GM23338 (cell line): ENCODE measurements at regions not wholly inside any gene's neighbourhood (a gene's known extent, or its start where the extent isn't known, plus 50 kb on each side); places are given as distances from the start of the nearest gene placed in this dataset.

Source experiments
- ATAC-seq: fragments of 200-7000 bp; cut with Tn5 transposase; 3 replicates; pipeline ENCODE4 v1.9.1; 2020
- DNase-seq: peaks from one replicate; pipeline ENCODE4 v3.0.0-alpha.2; 2015; ENCODE audit warnings: low spot score
- H2AFZ ChIP-seq: fragments of 200-600 bp; sonication (generic); 2 replicates; pipeline ENCODE4 v1.8.0; 2016; ENCODE audit warnings: antibody characterized with exemption, mild to moderate bottlenecking, moderate library complexity
- H3F3A ChIP-seq: fragments of 200-600 bp; sonication (generic); replicated peaks from 2 replicates; pipeline ENCODE4 v1.8.0; 2017; ENCODE audit warnings: antibody characterized with exemption, mixed run types, low read depth
- H3K27ac ChIP-seq: fragments of 200-600 bp; sonication (generic); 2 replicates; pipeline ENCODE4 v1.6.1; 2016; ENCODE audit warnings: low read depth
- H3K27me3 ChIP-seq: fragments of 200-600 bp; sonication (generic); 2 replicates; pipeline ENCODE4 v1.8.0; 2016; ENCODE audit warnings: mild to moderate bottlenecking, mixed run types, moderate library complexity; ENCODE audit not compliant: insufficient read depth
- H3K36me3 ChIP-seq: fragments of 200-600 bp; sonication (generic); 2 replicates; pipeline ENCODE4 v1.8.0; 2016; ENCODE audit warnings: mild to moderate bottlenecking; ENCODE audit not compliant: insufficient read depth
- H3K4me1 ChIP-seq: fragments of 200-600 bp; sonication (generic); 2 replicates; pipeline ENCODE4 v1.8.0; 2016; ENCODE audit warnings: mild to moderate bottlenecking, moderate library complexity; ENCODE audit not compliant: insufficient read depth
- H3K4me2 ChIP-seq: fragments of 200-600 bp; sonication (generic); 2 replicates; pipeline ENCODE4 v1.7.1; 2017; ENCODE audit warnings: mixed run types
- H3K4me3 ChIP-seq: fragments of 200-600 bp; sonication (generic); 2 replicates; pipeline ENCODE4 v1.6.1; 2016; ENCODE audit warnings: mixed run types
- H3K79me2 ChIP-seq: fragments of 200-600 bp; sonication (generic); replicated peaks from 2 replicates; pipeline ENCODE4 v1.8.0; 2017; ENCODE audit warnings: mild to moderate bottlenecking; ENCODE audit not compliant: insufficient read depth
- H3K9me2 ChIP-seq: fragments of 200-600 bp; sonication (generic); 2 replicates; pipeline ENCODE4 v1.8.0; 2017; ENCODE audit not compliant: insufficient read depth
- H4K20me1 ChIP-seq: fragments of 200-600 bp; sonication (generic); replicated peaks from 2 replicates; pipeline ENCODE4 v1.8.0; 2017; ENCODE audit warnings: mild to moderate bottlenecking; ENCODE audit not compliant: insufficient read depth
- H3K27ac Mint-ChIP-seq: 2 replicates; pipeline ENCODE4 v1.8.0; 2020; ENCODE audit warnings: inconsistent platforms, mild to moderate bottlenecking, moderate library complexity, mixed read lengths
- H3K27me3 Mint-ChIP-seq: 3 replicates; pipeline ENCODE4 v1.8.0; 2022; ENCODE audit warnings: low read depth, mild to moderate bottlenecking, moderate library complexity, mixed read lengths, inconsistent platforms; ENCODE audit not compliant: insufficient read depth, poor library complexity
- H3K36me3 Mint-ChIP-seq: 3 replicates; pipeline ENCODE4 v1.8.0; 2021; ENCODE audit warnings: low read depth, mild to moderate bottlenecking, inconsistent platforms, moderate library complexity, mixed read lengths
- H3K4me1 Mint-ChIP-seq: 3 replicates; pipeline ENCODE4 v1.8.0; 2020; ENCODE audit warnings: mild to moderate bottlenecking, inconsistent platforms, mixed read lengths
- H3K4me3 Mint-ChIP-seq: 3 replicates; pipeline ENCODE4 v1.8.0; 2021; ENCODE audit warnings: moderate library complexity, mild to moderate bottlenecking, inconsistent platforms, mixed read lengths
- H3K9me3 Mint-ChIP-seq: 3 replicates; pipeline ENCODE4 v1.8.0; 2020; ENCODE audit warnings: moderate library complexity, mild to moderate bottlenecking, inconsistent platforms, mixed read lengths
- CREB1 ChIP-seq: fragments of 250-450 bp; sonication (Bioruptor Pico); IDR thresholded peaks from 2 replicates; pipeline ENCODE4 v1.5.0; 2020; ENCODE audit warnings: low read depth, mild to moderate bottlenecking, moderate library complexity
- ETS1 ChIP-seq: IDR thresholded peaks from 2 replicates; pipeline ENCODE4 v1.6.1; 2016; ENCODE audit warnings: antibody characterized with exemption
- EZH2 ChIP-seq: fragments of 200-600 bp; sonication (generic); IDR thresholded peaks from one replicate; pipeline ENCODE4 v1.8.0; 2017; ENCODE audit warnings: antibody characterized with exemption, mild to moderate bottlenecking, low read depth; ENCODE audit not compliant: unreplicated experiment
- EZH2phosphoT487 ChIP-seq: fragments of 200-600 bp; sonication (generic); IDR thresholded peaks from one replicate; pipeline ENCODE4 v1.8.1; 2018; ENCODE audit warnings: antibody characterized with exemption; ENCODE audit not compliant: unreplicated experiment
- JUNB ChIP-seq: IDR thresholded peaks from one replicate; pipeline ENCODE4 v1.6.1; 2016; ENCODE audit warnings: antibody characterized with exemption; ENCODE audit not compliant: unreplicated experiment
- NANOG ChIP-seq: IDR thresholded peaks from 2 replicates; pipeline ENCODE4 v1.6.1; 2016; ENCODE audit warnings: antibody characterized with exemption, borderline replicate concordance
- POLR2AphosphoS5 ChIP-seq: IDR thresholded peaks from 2 replicates; pipeline ENCODE4 v1.6.1; 2016; ENCODE audit warnings: antibody characterized with exemption, low read depth
- STAT1 ChIP-seq: IDR thresholded peaks from one replicate; pipeline ENCODE4 v1.6.1; 2016; ENCODE audit warnings: antibody characterized with exemption; ENCODE audit not compliant: unreplicated experiment
- ZNF114 ChIP-seq: fragments of 250-450 bp; sonication (Bioruptor Pico); IDR thresholded peaks from 2 replicates; pipeline ENCODE4 v1.5.0; 2020; ENCODE audit warnings: mild to moderate bottlenecking, moderate library complexity
- ZNF331 ChIP-seq: fragments of 250-450 bp; sonication (Bioruptor Pico); IDR thresholded peaks from 2 replicates; pipeline ENCODE4 v1.5.0; 2020; ENCODE audit warnings: low read depth, mild to moderate bottlenecking, moderate library complexity
- TF ChIP-seq, protein P1 (sequence below), 2 experiments: fragments of 200-600 bp in 1 of 2; sonication (generic) in 1 of 2; conservative IDR thresholded peaks; 2 replicates each; pipeline versions ENCODE4 v1.5.1 to v1.6.1; 2016 to 2017; ENCODE audit warnings: antibody characterized with exemption in 2 of 2, low read depth in 2 of 2, mild to moderate bottlenecking in 2 of 2, moderate library complexity in 1 of 2
- TF ChIP-seq, protein P2 (sequence below): fragments of 250-450 bp; sonication (Bioruptor Pico); IDR thresholded peaks from 2 replicates; pipeline ENCODE4 v1.5.0; 2020; ENCODE audit warnings: mild to moderate bottlenecking, moderate library complexity
- TF ChIP-seq, protein P3 (sequence below): IDR thresholded peaks from one replicate; pipeline ENCODE4 v1.6.1; 2018; ENCODE audit warnings: antibody characterized with exemption; ENCODE audit not compliant: unreplicated experiment

GRCh38 chr6:40020166-40020565 lies 85.9 kb upstream of the MOCS1 start:
- Histone ChIP-seq H3K27me3 (no peaks in the 10 kb centered on the region), H2AFZ (no peak overlapping the region), H3K4me2 (no peak overlapping the region), H3K27ac (no peak overlapping the region), H3F3A (no peaks in the 10 kb centered on the region), H3K4me3 (no peak overlapping the region), H3K4me1 (no peaks in the 10 kb centered on the region), H4K20me1 (no peaks in the 10 kb centered on the region), H3K79me2 (no peaks in the 10 kb centered on the region), H3K9me2 (peaks cover 13% of the 10 kb centered on the region; the same call in 1 of the 2 replicates), H3K36me3 (no peaks in the 10 kb centered on the region)
- Mint-ChIP-seq H3K36me3 (no peaks in the 10 kb centered on the region), H3K27ac (no peak overlapping the region), H3K27me3 (peaks cover 4% of the 10 kb centered on the region), H3K4me3 (no peak overlapping the region), H3K9me3 (peaks cover 5% of the 10 kb centered on the region; the same call in 2 of the 3 replicates), H3K4me1 (0 out of 3 replicates have a peak, but pooled peaks cover 3% of the 10 kb centered on the region)
- TF ChIP-seq ETS1 = no peak
- TF ChIP-seq JUNB = no peak
- TF ChIP-seq, protein P1, sequence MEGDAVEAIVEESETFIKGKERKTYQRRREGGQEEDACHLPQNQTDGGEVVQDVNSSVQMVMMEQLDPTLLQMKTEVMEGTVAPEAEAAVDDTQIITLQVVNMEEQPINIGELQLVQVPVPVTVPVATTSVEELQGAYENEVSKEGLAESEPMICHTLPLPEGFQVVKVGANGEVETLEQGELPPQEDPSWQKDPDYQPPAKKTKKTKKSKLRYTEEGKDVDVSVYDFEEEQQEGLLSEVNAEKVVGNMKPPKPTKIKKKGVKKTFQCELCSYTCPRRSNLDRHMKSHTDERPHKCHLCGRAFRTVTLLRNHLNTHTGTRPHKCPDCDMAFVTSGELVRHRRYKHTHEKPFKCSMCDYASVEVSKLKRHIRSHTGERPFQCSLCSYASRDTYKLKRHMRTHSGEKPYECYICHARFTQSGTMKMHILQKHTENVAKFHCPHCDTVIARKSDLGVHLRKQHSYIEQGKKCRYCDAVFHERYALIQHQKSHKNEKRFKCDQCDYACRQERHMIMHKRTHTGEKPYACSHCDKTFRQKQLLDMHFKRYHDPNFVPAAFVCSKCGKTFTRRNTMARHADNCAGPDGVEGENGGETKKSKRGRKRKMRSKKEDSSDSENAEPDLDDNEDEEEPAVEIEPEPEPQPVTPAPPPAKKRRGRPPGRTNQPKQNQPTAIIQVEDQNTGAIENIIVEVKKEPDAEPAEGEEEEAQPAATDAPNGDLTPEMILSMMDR (conservative IDR thresholded peaks at IDR 0.05; ENCODE audit: low read depth in 2 of 2) = no peak
- no peak for TF ChIP-seq ZNF114 (CRISPR knock-in tag)
- TF ChIP-seq, protein P2, sequence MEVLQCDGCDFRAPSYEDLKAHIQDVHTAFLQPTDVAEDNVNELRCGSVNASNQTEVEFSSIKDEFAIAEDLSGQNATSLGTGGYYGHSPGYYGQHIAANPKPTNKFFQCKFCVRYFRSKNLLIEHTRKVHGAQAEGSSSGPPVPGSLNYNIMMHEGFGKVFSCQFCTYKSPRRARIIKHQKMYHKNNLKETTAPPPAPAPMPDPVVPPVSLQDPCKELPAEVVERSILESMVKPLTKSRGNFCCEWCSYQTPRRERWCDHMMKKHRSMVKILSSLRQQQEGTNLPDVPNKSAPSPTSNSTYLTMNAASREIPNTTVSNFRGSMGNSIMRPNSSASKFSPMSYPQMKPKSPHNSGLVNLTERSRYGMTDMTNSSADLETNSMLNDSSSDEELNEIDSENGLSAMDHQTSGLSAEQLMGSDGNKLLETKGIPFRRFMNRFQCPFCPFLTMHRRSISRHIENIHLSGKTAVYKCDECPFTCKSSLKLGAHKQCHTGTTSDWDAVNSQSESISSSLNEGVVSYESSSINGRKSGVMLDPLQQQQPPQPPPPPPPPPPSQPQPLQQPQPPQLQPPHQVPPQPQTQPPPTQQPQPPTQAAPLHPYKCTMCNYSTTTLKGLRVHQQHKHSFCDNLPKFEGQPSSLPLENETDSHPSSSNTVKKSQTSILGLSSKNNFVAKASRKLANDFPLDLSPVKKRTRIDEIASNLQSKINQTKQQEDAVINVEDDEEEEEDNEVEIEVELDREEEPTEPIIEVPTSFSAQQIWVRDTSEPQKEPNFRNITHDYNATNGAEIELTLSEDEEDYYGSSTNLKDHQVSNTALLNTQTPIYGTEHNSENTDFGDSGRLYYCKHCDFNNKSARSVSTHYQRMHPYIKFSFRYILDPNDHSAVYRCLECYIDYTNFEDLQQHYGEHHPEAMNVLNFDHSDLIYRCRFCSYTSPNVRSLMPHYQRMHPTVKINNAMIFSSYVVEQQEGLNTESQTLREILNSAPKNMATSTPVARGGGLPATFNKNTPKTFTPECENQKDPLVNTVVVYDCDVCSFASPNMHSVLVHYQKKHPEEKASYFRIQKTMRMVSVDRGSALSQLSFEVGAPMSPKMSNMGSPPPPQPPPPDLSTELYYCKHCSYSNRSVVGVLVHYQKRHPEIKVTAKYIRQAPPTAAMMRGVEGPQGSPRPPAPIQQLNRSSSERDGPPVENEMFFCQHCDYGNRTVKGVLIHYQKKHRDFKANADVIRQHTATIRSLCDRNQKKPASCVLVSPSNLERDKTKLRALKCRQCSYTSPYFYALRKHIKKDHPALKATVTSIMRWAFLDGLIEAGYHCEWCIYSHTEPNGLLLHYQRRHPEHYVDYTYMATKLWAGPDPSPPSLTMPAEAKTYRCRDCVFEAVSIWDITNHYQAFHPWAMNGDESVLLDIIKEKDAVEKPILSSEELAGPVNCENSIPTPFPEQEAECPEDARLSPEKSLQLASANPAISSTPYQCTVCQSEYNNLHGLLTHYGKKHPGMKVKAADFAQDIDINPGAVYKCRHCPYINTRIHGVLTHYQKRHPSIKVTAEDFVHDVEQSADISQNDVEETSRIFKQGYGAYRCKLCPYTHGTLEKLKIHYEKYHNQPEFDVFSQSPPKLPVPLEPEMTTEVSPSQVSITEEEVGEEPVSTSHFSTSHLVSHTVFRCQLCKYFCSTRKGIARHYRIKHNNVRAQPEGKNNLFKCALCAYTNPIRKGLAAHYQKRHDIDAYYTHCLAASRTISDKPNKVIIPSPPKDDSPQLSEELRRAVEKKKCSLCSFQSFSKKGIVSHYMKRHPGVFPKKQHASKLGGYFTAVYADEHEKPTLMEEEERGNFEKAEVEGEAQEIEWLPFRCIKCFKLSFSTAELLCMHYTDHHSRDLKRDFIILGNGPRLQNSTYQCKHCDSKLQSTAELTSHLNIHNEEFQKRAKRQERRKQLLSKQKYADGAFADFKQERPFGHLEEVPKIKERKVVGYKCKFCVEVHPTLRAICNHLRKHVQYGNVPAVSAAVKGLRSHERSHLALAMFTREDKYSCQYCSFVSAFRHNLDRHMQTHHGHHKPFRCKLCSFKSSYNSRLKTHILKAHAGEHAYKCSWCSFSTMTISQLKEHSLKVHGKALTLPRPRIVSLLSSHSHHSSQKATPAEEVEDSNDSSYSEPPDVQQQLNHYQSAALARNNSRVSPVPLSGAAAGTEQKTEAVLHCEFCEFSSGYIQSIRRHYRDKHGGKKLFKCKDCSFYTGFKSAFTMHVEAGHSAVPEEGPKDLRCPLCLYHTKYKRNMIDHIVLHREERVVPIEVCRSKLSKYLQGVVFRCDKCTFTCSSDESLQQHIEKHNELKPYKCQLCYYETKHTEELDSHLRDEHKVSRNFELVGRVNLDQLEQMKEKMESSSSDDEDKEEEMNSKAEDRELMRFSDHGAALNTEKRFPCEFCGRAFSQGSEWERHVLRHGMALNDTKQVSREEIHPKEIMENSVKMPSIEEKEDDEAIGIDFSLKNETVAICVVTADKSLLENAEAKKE = no peak
- TF ChIP-seq, protein P3, sequence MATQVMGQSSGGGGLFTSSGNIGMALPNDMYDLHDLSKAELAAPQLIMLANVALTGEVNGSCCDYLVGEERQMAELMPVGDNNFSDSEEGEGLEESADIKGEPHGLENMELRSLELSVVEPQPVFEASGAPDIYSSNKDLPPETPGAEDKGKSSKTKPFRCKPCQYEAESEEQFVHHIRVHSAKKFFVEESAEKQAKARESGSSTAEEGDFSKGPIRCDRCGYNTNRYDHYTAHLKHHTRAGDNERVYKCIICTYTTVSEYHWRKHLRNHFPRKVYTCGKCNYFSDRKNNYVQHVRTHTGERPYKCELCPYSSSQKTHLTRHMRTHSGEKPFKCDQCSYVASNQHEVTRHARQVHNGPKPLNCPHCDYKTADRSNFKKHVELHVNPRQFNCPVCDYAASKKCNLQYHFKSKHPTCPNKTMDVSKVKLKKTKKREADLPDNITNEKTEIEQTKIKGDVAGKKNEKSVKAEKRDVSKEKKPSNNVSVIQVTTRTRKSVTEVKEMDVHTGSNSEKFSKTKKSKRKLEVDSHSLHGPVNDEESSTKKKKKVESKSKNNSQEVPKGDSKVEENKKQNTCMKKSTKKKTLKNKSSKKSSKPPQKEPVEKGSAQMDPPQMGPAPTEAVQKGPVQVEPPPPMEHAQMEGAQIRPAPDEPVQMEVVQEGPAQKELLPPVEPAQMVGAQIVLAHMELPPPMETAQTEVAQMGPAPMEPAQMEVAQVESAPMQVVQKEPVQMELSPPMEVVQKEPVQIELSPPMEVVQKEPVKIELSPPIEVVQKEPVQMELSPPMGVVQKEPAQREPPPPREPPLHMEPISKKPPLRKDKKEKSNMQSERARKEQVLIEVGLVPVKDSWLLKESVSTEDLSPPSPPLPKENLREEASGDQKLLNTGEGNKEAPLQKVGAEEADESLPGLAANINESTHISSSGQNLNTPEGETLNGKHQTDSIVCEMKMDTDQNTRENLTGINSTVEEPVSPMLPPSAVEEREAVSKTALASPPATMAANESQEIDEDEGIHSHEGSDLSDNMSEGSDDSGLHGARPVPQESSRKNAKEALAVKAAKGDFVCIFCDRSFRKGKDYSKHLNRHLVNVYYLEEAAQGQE = no peak
- TF ChIP-seq STAT1 = no peak
- no peak for TF ChIP-seq CREB1
- no peak for TF ChIP-seq EZH2phosphoT487
- no peak for TF ChIP-seq POLR2AphosphoS5
- TF ChIP-seq ZNF331 (CRISPR knock-in tag) = no peak
- TF ChIP-seq EZH2 = no peak
- TF ChIP-seq NANOG = no peak
- ATAC-seq (no peak), DNase-seq (no peak)
